ENCODE measurements at regions not wholly inside any gene's neighbourhood (a gene's known extent, or its start where the extent isn't known, plus 50 kb on each side); places are given as distances from the start of the nearest gene placed in this dataset.

DNA sequence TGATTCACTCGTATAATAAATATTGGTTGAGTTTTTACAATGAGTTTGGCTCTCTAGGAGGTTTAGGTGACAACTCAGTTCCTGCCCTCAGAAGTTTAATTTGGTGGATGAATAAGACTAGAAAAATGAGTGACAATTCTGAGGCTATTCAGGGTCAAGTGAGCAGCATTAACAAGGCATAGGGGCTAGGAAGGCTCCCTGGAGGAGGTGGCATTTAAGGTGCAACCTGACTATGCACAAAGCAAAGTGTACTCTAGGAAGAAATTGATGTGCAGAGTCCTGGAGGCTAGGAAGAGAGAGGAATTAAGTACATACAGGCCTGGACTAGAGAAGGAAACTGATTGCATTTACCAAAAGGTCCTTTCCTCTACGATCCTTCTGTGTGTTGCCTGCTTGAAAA lies 440.3 kb downstream of the MED13L start:
- DNase-seq = no peak
- TF ChIP-seq, protein P1, sequence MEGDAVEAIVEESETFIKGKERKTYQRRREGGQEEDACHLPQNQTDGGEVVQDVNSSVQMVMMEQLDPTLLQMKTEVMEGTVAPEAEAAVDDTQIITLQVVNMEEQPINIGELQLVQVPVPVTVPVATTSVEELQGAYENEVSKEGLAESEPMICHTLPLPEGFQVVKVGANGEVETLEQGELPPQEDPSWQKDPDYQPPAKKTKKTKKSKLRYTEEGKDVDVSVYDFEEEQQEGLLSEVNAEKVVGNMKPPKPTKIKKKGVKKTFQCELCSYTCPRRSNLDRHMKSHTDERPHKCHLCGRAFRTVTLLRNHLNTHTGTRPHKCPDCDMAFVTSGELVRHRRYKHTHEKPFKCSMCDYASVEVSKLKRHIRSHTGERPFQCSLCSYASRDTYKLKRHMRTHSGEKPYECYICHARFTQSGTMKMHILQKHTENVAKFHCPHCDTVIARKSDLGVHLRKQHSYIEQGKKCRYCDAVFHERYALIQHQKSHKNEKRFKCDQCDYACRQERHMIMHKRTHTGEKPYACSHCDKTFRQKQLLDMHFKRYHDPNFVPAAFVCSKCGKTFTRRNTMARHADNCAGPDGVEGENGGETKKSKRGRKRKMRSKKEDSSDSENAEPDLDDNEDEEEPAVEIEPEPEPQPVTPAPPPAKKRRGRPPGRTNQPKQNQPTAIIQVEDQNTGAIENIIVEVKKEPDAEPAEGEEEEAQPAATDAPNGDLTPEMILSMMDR (IDR thresholded peaks at IDR 0.05) = no peak
- no peak for TF ChIP-seq POLR2A (IDR thresholded peaks at IDR 0.05)
- Histone ChIP-seq H3K4me1 (no peaks in the 10 kb centered on the region), H3K4me3 (replicated peaks in 1 of 3) (no peak overlapping the region), H3K27me3 (no peaks in the 10 kb centered on the region), H3K36me3 (no peaks in the 10 kb centered on the region), H3K27ac (no peak overlapping the region), H3K9me3 (no peaks in the 10 kb centered on the region)
- WGBS, 2 donors = 90 to 92% methylated on average over 2 of the region's 2 CpGs
- intact Hi-C loops (cut with DNase I) = no loop called here

GRCh38 chr12:115835445-115835844 lies 442.0 kb downstream of the MED13L start:
- 88 to 89% methylated on average over 4 of the region's 4 CpGs for WGBS, 2 donors
- TF ChIP-seq, protein P1 (IDR thresholded peaks at IDR 0.05) = no peak
- TF ChIP-seq POLR2A (IDR thresholded peaks at IDR 0.05) = no peak
- Histone ChIP-seq H3K27me3 (no peaks in the 10 kb centered on the region), H3K36me3 (no peaks in the 10 kb centered on the region), H3K4me3 (replicated peaks in 1 of 3) (no peak overlapping the region), H3K27ac (no peak overlapping the region), H3K9me3 (no peaks in the 10 kb centered on the region), H3K4me1 (no peaks in the 10 kb centered on the region)
- intact Hi-C loops (cut with DNase I) = no loop called here
- peak in 1 of 2 donors; percentile 3 for DNase-seq

GRCh38 chr12:115833704-115834103 lies 443.8 kb downstream of the MED13L start:
- TF ChIP-seq POLR2A (IDR thresholded peaks at IDR 0.05) = no peak
- TF ChIP-seq, protein P1 (IDR thresholded peaks at IDR 0.05) = no peak
- WGBS, 2 donors = 89 to 92% methylated on average over 4 of the region's 4 CpGs
- no peaks in the 10 kb centered on the region for H3K36me3 ChIP-seq
- no peaks in the 10 kb centered on the region for H3K27me3 ChIP-seq
- intact Hi-C loops (cut with DNase I) = no loop called here
- no peaks in the 10 kb centered on the region for H3K9me3 ChIP-seq
- no peaks in the 10 kb centered on the region for H3K4me1 ChIP-seq
- DNase-seq = no peak
- no peak overlapping the region for H3K27ac ChIP-seq
- H3K4me3 ChIP-seq (replicated peaks in 1 of 3) = no peak overlapping the region

GRCh38 chr12:115830633-115831032 lies 446.9 kb downstream of the MED13L start:
- WGBS, 2 donors = 53 to 59% methylated on average over 4 of the region's 4 CpGs
- no peaks in the 10 kb centered on the region for H3K4me1 ChIP-seq
- H3K4me3 ChIP-seq (replicated peaks in 1 of 3) = no peak overlapping the region
- no peak for TF ChIP-seq POLR2A (IDR thresholded peaks at IDR 0.05)
- no peak overlapping the region for H3K27ac ChIP-seq
- no peaks in the 10 kb centered on the region for H3K27me3 ChIP-seq
- no peaks in the 10 kb centered on the region for H3K9me3 ChIP-seq
- intact Hi-C loops (cut with DNase I) = no loop called here
- H3K36me3 ChIP-seq = no peaks in the 10 kb centered on the region
- DNase-seq = no peak

- intact Hi-C loops (cut with DNase I) = no loop called here
- WGBS, 2 donors = 86 to 87% methylated on average over 3 of the region's 3 CpGs
- no peak overlapping the region for H3K4me3 ChIP-seq (replicated peaks in 1 of 3)
- DNase-seq = no peak
- H3K4me1 ChIP-seq = no peaks in the 10 kb centered on the region
- H3K27ac ChIP-seq = no peak overlapping the region
- TF ChIP-seq, protein P1 (IDR thresholded peaks at IDR 0.05) = no peak
- no peak for TF ChIP-seq POLR2A (IDR thresholded peaks at IDR 0.05)
- H3K27me3 ChIP-seq = no peaks in the 10 kb centered on the region
- no peaks in the 10 kb centered on the region for H3K36me3 ChIP-seq
- H3K9me3 ChIP-seq = no peaks in the 10 kb centered on the region
These were observed 447.4 kb downstream of the MED13L start for GRCh38 chr12:115830070-115830469.

- no peaks in the 10 kb centered on the region for H3K4me1 ChIP-seq
- H3K9me3 ChIP-seq = no peaks in the 10 kb centered on the region
- DNase-seq = no peak
- TF ChIP-seq, protein P1 (IDR thresholded peaks at IDR 0.05) = no peak
- TF ChIP-seq POLR2A (IDR thresholded peaks at IDR 0.05) = no peak
- H3K27ac ChIP-seq = no peak overlapping the region
- no peaks in the 10 kb centered on the region for H3K27me3 ChIP-seq
- no peaks in the 10 kb centered on the region for H3K36me3 ChIP-seq
- intact Hi-C loops (cut with DNase I) = no loop called here
- WGBS, 2 donors = 79 to 87% methylated on average over 4 of the region's 4 CpGs
- H3K4me3 ChIP-seq (replicated peaks in 1 of 3) = no peak overlapping the region
These were observed 449.3 kb downstream of the MED13L start for GRCh38 chr12:115828168-115828567.

All from thyroid gland (tissue), 4 donors.